HG02970 (cell line): ENCODE measurements at regions not wholly inside any gene's neighbourhood (a gene's known extent, or its start where the extent isn't known, plus 50 kb on each side); places are given as distances from the start of the nearest gene placed in this dataset.
"Not testable (repeated sequence)": the region's sequence is repeated elsewhere in the genome, so short reads cannot be mapped to it uniquely, and the experiment has no call there.

ENCODE experiments used
- ATAC-seq: cut with Tn5 transposase; IDR thresholded peaks from one replicate; pipeline ENCODE4 v1.9.1; 2021; ENCODE audit warnings: mild to moderate bottlenecking, moderate library complexity, moderate number of reproducible peaks; ENCODE audit not compliant: unreplicated experiment, low FRiP score

DNA sequence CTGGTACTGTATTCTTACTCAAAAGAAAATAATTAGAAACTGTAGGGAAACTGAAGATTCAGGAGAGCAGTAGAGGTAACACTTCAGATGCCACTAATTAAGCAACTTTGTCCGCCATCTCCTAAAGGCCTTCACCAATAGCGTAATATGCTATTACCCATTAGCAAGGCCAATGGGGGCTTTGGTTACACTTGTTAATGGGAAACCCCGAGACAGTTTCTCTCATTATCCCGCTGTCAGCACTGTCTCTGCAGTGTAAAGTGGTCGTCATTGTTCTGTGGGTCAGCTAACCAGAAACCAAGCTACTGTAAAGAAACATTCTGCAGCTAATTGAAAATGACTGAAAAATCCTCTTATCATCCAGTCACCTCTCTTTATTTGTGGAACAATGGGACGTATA, 468.0 kb upstream of the POU3F2 start:
- no peak for ATAC-seq

DNA sequence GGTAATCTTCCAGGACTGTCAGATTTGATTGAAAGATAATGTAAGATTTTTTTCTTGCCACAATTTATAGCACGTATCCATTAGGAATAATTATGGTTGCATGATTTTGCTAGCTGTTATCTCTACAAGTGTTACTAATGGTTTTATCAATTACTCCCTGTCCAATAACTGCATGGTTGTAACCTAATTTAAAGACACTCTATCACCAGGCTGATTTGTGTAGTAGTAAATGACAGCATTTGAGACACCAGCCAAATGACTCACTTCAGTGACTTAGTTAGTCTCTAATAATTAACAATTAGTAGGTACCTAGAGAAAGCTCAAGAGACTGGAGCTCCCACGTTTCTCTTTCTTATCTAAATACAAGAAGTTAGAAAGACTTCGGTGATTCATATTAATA, 453.8 kb upstream of the POU3F2 start:
- ATAC-seq, result no peak

DNA sequence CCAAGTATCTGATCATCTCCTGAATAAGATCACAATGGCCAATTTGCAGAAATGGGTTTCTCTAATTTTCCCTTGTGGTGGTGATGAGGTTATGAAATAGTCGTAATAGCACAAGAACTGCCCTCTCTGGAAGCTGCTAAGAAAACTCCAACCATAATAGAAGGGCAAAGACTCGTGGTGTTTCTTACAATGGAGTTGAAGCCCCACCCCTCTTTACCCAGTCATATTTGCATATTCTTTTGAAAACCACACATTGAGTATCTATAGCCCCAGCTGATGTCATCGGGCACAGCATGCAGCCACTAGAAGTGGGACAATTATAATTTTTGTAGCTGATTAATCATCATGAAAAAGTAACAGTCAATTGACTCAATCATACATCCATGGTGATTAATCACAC, 452.1 kb upstream of the POU3F2 start:
- no peak for ATAC-seq

DNA sequence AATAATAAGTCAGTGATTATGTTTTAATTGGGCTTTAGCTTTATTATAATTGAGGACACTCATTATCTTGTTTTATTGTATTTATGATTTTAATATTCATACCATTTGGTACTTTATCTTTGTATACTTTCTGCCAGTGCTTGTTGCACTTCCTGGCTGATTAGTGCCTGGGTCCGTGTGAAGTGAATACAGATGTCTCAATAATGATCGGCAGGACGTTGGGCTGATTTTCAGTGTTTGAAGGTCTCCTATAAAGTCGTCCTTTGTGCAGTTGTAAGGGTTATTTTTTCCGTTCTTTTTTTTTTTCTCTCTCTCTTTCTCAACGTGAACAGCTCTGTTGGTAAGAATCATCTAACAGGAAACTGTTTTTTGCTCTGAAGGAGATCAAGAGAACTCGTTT, 450.0 kb upstream of the POU3F2 start:
- ATAC-seq, result no peak

DNA sequence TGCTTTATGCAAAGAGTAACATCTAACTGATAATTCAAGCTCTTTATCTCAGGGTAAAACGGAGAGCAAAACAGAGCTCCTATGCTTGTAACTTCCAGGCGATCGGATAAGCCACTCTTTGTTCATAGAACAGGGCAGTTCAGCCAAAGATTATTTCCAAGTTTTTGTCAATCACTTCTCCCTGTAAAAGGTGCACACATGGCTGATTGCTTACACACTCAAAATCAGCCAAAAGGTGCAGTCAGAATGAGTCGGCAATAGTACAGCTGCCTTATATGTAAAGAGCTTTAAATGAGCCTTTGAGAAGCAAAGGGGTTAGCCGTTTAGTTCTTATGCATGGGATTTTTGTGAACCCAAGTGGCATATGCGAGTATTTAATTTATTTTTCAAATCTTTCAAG, 449.6 kb upstream of the POU3F2 start:
- ATAC-seq, result no peak

DNA sequence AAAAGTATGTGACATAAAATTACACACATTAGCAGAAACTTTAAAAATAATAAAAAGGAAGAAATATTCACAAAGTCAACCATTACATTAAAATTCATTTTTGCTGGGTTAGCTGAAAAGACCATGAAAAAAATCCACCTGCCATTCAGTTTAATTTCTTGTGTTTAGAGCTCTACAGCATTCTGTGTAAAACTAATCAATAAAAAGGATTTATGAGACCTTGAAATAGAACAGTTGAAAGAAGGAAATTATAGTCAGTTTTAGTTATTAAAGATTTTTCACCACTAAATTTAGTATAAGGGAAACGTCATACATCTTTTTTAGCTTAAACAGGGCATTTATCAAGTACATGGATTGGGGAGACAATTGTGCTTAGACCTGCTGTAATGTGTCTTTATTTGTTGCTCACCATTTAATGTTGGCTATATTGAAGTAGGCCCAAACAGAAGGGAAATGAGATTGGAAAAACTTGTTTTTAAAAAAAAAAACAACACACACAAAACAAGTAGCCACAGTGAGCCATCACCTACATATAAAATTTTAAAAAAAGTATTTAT, 438.7 kb upstream of the POU3F2 start:
- ATAC-seq, result no peak

DNA sequence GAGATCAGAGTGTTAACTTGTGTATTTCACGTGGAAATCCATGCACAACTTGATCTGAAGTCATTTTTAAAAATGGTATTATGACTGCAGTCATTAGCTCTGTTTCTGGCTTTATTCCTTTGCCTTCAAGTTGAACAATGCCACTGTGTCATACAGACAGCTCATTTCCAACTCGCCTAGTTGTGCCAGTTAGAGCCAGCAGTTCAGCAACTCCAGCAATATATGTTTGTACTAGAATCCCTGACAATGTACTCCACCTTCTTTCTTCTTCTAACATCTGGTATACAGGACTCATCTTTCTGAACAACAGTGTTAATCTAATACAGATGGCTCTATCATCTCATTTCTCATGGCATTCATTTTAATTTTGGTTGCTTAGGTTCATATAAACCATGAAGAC, 418.3 kb upstream of the POU3F2 start:
- ATAC-seq, result no peak

DNA sequence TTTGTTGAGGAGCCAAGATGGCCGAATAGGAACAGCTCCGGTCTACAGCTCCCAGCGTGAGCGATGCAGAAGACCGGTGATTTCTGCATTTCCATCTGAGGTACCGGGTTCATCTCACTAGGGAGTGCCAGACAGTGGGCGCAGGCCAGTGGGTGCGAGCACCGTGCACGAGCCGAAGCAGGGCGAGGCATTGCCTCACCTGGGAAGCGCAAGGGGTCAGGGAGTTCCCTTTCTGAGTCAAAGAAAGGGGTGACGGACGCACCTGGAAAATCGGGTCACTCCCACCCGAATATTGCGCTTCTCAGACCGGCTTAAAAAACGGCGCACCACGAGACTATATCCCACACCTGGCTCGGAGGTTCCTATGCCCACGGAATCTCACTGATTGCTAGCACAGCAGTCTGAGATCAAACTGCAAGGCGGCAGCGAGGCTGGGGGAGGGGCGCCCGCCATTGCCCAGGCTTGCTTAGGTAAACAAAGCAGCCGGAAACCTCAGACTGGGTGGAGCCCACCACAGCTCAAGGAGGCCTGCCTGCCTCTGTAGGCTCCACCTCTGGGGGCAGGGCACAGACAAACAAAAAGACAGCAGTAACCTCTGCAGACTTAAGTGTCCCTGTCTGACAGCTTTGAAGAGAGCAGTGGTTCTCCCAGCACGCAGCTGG, 417.7 kb upstream of the POU3F2 start:
- ATAC-seq, result not testable (repeated sequence)

DNA sequence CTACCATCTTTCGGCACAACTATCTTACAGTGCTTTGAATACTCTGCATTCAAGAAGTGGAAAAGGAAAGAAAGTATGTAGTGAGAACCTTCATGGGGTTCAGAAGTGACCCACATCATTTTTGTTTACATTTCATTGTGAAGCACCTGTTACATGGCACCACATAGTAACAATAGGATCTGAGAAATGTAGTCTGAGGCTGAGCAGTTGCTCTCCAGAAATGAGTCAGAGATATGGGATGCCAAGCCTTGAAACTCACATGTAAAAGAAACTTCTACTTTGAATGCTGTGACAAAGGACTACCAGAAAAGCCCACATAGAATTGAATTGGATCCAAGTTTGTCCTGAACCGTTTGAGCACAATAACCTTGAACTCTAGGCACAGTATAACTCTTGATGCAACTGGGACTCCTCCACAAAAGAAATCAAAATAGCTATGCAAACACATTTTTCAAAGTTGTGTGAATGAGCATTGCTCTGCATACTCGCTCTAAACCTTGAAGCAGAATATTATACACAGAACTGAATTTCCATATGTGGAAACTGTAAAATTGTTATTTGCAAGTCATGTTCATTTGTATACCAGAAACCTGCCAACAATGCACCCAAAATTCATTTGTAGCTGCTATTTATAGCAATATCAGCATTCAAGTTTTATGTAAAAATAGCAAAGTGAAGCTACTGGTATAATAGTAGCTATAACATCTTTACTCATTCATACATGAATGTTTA, 400.9 kb upstream of the POU3F2 start:
- ATAC-seq, result peak; percentile 59

DNA sequence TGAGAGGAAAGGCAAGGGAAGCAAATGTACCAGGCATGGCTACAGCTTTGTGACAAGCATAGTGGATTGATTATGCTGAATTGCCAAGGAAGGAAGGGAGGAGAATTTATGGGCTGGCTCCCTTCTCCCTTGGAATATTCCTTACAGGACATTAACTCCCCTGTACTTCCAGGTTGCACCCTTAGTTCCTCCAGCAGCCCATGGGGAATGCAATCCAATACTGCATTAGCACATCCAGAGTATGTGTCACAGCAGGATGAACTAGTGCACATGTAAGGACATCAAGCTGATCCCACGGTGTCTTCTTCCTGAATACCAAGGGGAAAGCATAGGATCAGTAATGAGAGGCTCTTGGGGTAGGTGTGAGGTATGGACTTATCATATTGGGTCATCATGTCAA, 390.7 kb upstream of the POU3F2 start:
- ATAC-seq, result no peak

DNA sequence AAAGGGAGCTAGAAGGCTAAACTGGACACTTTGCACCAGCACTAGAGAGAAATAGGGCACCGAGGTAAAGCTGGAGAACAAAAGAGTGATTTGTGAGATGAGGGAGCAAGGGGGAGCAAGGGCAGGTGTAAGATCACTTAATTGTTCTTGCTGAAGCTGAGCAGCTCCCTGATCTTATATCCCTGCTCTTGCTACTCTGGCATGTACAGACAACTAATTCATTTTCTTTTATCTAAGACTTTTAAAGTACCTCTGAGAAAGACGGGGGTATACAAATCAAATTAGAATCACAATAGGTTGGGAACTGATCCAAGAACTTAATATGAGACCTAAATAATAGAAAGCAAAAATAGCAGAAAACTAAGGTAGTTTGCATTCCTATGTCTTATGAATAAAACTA, 381.7 kb upstream of the POU3F2 start:
- ATAC-seq, result no peak

DNA sequence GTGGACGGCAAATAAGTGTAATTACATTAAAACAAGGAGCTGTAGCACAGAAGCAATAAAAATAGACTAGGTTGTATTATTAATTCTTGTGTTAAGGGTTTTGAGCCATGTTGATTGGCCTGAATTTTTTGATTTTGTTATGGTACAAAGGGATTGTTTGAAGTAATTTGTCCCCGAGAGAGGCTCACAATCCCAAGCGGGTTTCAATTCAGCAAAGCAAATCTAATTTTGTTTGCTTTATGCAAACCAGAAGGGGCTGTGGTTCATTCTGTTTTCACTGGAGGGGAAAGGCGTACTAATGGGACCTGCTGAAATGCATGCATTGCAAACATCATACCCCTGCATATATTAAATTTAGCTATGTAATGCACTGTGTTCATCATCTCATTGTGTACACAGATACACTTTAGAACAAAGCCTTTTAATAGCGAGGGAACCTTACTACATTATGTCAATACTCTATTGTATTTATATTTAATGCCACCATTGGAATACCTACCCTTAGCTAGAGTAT, 379.5 kb upstream of the POU3F2 start:
- ATAC-seq, result no peak

DNA sequence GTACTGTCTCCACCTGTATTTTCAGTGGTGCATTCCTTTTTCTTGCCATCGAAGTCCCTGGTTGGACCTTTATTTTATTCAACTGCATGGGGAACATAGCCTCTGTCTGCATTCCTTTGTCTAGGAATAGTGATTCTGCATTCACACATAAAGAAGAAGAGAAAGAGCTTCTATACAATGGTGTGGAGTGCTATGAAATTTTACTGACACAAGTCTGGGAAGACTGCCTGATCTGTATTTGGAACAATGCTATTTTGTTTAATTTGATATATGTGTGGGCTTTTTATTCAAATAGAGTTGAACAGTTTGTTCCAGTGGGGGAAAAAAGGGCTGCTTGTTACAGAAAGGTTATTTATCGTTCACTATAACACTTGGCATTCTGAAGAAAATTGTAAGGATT, 375.7 kb upstream of the POU3F2 start:
- ATAC-seq, result no peak

DNA sequence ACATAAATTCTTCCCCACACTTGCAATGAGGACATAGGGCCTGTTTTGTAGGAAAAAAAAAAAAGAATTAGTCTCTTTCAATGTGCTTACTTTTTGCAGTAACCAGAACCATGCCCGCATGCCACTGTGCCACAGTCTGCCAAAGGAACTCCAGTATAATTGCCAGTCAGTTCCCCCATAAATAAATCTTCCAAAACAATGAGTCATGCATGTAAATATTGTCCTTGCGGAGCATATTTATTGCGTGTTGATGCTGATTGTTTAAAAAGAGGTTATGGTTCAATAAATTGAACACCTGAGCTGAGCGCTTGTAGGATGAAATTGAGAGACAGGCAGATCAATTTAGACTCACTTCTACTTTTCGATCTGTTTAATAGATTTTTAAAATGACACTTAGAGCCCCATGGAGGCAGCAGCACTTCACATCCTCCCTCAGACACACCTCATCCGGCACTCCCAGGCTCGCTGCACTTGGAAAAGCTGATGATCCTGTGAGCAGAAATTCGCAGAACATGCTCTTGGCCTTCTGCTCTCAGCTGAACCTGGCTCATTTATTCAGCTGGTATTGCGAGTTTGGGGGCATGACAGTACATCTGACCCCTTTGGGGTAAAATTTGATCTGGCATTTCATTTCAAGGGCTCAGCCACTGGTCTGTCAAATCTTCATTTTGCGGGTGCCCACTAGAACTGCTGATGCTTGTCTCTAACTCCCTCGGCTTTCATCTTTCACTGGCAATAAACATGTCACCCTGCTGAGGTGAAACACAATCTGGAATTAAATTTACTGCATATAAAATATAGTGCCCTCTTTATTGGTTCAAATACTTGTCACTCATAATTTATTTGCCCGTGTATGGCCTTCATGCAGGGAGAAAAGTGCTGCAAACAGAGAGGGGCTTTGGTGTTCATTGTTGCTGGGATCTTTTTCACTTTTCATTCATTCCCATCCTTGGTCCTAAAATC, 371.1 kb upstream of the POU3F2 start:
- no peak for ATAC-seq

DNA sequence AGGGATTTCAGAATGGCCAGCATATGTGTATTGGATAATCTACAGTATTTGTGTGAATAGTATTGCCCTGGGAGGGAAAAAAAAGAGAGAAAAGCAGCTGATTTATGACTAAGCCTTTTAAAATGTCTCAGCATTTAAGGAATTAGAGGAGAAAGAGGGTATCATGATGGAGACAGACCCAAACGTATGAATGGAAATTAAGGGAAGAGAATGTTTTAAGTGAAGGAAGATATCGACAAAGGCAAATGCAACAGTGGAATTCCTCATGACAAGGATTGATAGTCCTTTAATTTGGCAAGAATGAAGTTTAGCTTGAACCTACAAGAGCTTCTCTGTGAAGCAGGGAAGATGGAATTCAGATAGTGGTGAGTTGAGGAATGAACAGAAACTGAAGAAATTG, 367.3 kb upstream of the POU3F2 start:
- ATAC-seq, result no peak

DNA sequence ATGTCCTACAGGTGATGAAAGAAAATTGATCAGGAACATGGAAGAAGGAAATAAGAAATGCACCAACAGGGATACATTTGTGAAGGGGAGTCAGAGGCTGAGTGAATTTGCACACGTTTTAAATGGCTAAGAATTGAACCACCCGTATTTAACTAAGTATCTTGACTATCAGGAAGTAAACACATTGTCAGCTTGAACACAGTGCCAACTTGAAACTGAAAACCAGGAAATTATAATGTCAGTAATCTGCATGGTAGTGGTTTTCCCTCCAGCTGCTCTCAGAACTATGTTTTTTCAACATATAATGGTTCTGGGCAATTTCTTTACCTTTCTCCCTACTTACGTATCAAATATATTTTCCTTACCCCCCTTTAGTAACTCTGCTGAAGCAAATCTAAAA, 366.5 kb upstream of the POU3F2 start:
- ATAC-seq, result no peak

DNA sequence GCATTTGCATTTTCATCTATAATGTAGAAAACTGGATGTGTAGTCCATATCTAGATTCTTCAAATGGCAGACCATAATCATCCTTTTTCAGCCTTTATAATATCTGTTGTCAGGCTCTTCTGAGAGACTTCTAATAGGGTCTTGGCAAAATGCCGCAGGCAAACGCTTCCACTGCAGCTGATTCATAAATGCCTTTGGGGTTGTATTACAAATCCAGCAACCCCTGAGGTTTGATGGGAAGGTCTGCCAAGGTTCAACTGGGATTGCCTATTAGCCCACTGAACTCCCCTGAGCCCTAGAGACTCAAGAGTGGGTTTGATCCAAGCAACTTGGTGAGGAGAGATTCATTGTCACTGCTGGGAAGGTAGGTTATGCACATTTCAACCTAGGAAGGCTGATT, 365.2 kb upstream of the POU3F2 start:
- no peak for ATAC-seq

DNA sequence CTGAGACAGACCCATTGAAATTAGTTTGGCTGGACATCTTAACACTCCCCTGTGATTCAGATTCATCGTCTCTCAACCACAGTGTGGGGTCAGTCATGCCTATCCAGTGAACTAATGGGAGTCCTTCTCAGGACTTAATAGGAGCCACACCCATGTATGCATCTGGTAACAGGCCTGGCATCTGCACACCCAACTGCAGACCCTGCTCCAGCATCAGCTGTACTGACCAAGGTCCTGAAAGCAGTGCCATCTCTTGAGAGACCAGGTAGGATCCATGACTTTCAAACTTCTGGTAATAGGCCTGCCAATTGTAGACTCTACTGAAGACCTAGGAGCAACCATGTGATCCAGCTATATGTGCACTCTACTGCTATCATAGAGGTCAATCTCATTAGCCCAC, 363.6 kb upstream of the POU3F2 start:
- ATAC-seq, result no peak

DNA sequence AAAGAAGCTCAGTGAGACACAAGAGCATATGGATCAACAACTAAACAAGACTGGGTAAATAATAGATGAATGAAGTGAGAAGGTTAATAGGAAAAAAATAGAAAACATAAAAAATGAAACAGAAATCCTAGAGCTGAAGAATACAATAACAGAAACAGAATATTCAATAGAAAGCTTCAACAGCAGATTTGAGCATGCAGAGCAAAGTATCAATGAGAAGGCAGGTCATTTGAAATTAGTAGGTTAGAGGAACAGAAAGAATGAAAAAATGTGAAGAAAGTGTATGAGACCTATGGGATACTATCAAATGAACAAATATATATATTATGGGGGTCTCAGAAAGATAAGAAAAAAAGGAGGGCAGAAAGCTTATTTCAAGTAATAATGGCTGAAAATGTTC, 362.9 kb upstream of the POU3F2 start:
- ATAC-seq, result no peak

DNA sequence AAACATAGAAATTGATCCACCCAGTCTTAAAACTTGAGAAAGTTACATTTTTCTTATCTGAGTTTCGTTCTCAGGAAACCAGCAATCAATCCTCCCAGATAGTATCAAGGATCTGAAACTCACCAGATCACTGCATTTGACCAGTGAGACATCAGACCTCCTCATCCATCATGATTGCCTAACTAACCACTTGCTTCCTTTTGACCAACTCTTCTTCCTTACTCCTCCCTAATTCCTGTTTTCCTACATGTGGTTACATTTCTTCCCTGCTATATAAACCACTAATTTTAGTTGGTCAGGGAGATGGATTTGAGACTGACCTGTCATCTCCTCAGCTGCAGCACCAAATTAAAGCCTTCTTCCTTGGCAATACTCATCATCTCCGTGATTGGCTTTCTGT, 357.1 kb upstream of the POU3F2 start:
- no peak for ATAC-seq

DNA sequence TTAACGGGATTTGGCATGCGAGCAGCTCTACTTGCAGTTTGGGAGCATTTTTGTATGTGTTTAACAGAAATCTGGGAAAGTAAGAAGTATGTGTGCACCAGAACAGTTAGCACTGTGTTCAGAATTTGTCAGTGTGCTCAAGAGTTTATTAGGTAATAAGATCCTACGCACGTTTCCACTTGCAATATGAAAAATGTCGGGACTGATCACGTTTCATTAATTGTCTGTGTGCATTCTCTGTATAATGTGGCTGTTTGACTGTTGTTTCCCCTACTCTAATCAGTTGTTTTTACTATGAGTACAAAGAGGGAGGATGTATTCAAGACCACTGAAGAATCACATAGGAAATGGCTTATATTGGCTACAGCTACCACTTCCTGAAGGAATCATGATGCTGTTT, 349.7 kb upstream of the POU3F2 start:
- ATAC-seq, result no peak
